Keratinocyte (primary cell): ENCODE measurements at regions not wholly inside any gene's neighbourhood (a gene's known extent, or its start where the extent isn't known, plus 50 kb on each side); places are given as distances from the start of the nearest gene placed in this dataset.

Experiments
- DNase-seq: peaks from one replicate; pipeline ENCODE4 v3.0.0-alpha.2; 2011; ENCODE audit warnings: low read depth, missing footprints, low spot score
- FAIRE-seq: peaks from 2 replicates; lab custom pipeline; 2011; peaks lifted over from hg19 to GRCh38; lab: Jason Lieb, UNC
- H2AFZ ChIP-seq: 2 replicates; pipeline ENCODE4 v1.6.0; 2012; ENCODE audit warnings: low read length, control low read depth, inconsistent platforms; ENCODE audit not compliant: control insufficient read depth
- H3K27ac ChIP-seq: 2 replicates; pipeline ENCODE4 v1.5.1; 2011; ENCODE audit warnings: low read length; ENCODE audit not compliant: control insufficient read depth, insufficient read depth
- H3K27me3 ChIP-seq: 3 replicates; pipeline ENCODE4 v1.6.0; 2011; ENCODE audit warnings: low read length; ENCODE audit not compliant: control insufficient read depth, insufficient read depth; ENCODE audit errors: extremely low read depth
- H3K36me3 ChIP-seq, 2 experiments: 2 replicates in 1 of 2; 3 replicates in 1 of 2; pipeline ENCODE4 v1.5.1; 2011; ENCODE audit warnings: low read length in 2 of 2, mild to moderate bottlenecking in 1 of 2; ENCODE audit not compliant: control insufficient read depth in 2 of 2, insufficient read depth in 2 of 2; ENCODE audit errors: extremely low read depth in 1 of 2
- H3K4me1 ChIP-seq: 3 replicates; pipeline ENCODE4 v1.5.1; 2011; ENCODE audit warnings: low read length; ENCODE audit not compliant: control insufficient read depth, insufficient read depth; ENCODE audit errors: extremely low read depth
- H3K4me2 ChIP-seq: 3 replicates; pipeline ENCODE4 v1.6.0; 2011; ENCODE audit warnings: low read depth, low read length; ENCODE audit not compliant: control insufficient read depth, insufficient read depth; ENCODE audit errors: extremely low read depth
- H3K4me3 ChIP-seq, 3 experiments: fragments of 200-600 bp in 1 of 3; sonication (generic) in 1 of 3; 2 replicates in 2 of 3; 3 replicates in 1 of 3; pipeline ENCODE4 v1.5.1; 2011 to 2016; ENCODE audit warnings: low read length in 3 of 3, mild to moderate bottlenecking in 3 of 3, control low read depth in 2 of 3, inconsistent platforms in 1 of 3, low read depth in 1 of 3, mixed read lengths in 1 of 3, mixed run types in 1 of 3, moderate library complexity in 1 of 3; ENCODE audit not compliant: control insufficient read depth in 2 of 3, insufficient read depth in 2 of 3; ENCODE audit errors: extremely low read depth in 1 of 3
- H3K79me2 ChIP-seq: 2 replicates; pipeline ENCODE4 v1.6.0; 2012; ENCODE audit warnings: low read length; ENCODE audit not compliant: control insufficient read depth, insufficient read depth
- H3K9ac ChIP-seq: 3 replicates; pipeline ENCODE4 v1.6.0; 2011; ENCODE audit warnings: low read length; ENCODE audit not compliant: control insufficient read depth, insufficient read depth; ENCODE audit errors: extremely low read depth
- H3K9me1 ChIP-seq: 3 replicates; pipeline ENCODE4 v1.6.0; 2011; ENCODE audit warnings: low read length; ENCODE audit not compliant: control insufficient read depth, insufficient read depth; ENCODE audit errors: extremely low read depth
- H3K9me3 ChIP-seq: 2 replicates; pipeline ENCODE4 v1.5.1; 2012; ENCODE audit warnings: low read depth, low read length; ENCODE audit not compliant: control insufficient read depth
- H4K20me1 ChIP-seq: 3 replicates; pipeline ENCODE4 v1.6.0; 2011; ENCODE audit warnings: low read length; ENCODE audit not compliant: control insufficient read depth, insufficient read depth; ENCODE audit errors: extremely low read depth
- EZH2 ChIP-seq: IDR thresholded peaks from one replicate; pipeline ENCODE4 v1.6.1; 2012; ENCODE audit warnings: inconsistent platforms, mild to moderate bottlenecking, low read length, moderate library complexity
- dilution Hi-C: fragments of 300-500 bp; cut with MboI; formaldehyde crosslinking; loops from one replicate; pipeline ENCODE4 v1.7.0; 2020; ENCODE audit warnings: low sequenced_read_pairs; ENCODE audit not compliant: extremely low pct_ligation_motif_present
- TF ChIP-seq, protein P1 (sequence below), 3 experiments: IDR thresholded peaks in 1 of 3; conservative IDR thresholded peaks in 1 of 3; optimal IDR thresholded peaks in 1 of 3; 2 replicates in 2 of 3; 3 replicates in 1 of 3; pipeline versions ENCODE3 to v1.5.1; 2011; ENCODE audit warnings: low read length in 3 of 3, mild to moderate bottlenecking in 3 of 3, moderate library complexity in 2 of 3, control low read depth in 1 of 3, inconsistent platforms in 1 of 3; ENCODE audit not compliant: insufficient read depth in 2 of 3; ENCODE audit errors: extremely low read depth in 1 of 3

DNA sequence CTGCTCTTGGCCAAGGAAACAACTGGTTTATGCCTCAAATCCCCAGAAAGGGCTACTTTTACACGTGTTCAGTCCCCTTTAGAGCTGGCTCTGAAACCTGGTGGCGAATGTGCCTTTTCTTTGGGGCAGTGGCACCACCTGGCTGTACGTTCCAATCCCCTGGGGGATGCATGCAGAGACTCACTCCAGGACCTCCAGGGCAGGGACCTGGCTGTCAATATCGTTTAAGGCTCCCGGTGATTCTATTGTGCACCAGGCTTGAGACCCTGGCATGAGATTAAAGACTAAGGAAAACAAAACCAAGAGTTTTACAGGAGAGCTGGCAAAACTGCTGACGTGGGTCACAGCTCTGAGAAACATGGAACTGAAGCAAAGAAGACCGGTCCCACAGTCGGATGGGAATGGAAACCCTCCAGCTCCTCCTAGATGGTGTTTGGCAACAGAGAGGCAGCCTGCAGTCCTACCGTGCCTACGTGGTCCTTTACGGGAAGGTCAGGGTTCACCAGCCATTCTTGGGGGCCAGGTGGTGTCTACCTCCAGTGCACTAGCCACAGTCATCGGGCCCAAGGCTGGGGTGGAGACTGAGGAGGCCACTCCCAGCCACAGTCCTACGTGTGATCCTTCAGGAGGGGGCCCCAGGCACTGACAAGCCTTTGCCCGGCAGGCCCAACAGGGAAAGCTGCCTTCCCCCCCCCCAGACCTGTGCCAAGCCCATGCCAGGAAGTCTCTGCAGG is 203.3 kb upstream of the CST7 start:
- dilution Hi-C loops = no loop called here
- Histone ChIP-seq H3K79me2 (no peaks in the 10 kb centered on the region), H3K9me3 (no peaks in the 10 kb centered on the region), H2AFZ (peak overlapping the region; percentile 52), H4K20me1 (no peaks in the 10 kb centered on the region), H3K9ac (no peak overlapping the region), H3K4me3 (no peak overlapping the region), H3K36me3 (no peaks in the 10 kb centered on the region), H3K27ac (no peak overlapping the region), H3K9me1 (no peaks in the 10 kb centered on the region), H3K4me1 (peaks cover 9% of the 10 kb centered on the region), H3K27me3 (peaks cover 8% of the 10 kb centered on the region), H3K4me2 (peak overlapping the region; percentile 52)
- DNase-seq (no peak), FAIRE-seq (no peak)
- TF ChIP-seq EZH2 = no peak
- TF ChIP-seq, protein P1, sequence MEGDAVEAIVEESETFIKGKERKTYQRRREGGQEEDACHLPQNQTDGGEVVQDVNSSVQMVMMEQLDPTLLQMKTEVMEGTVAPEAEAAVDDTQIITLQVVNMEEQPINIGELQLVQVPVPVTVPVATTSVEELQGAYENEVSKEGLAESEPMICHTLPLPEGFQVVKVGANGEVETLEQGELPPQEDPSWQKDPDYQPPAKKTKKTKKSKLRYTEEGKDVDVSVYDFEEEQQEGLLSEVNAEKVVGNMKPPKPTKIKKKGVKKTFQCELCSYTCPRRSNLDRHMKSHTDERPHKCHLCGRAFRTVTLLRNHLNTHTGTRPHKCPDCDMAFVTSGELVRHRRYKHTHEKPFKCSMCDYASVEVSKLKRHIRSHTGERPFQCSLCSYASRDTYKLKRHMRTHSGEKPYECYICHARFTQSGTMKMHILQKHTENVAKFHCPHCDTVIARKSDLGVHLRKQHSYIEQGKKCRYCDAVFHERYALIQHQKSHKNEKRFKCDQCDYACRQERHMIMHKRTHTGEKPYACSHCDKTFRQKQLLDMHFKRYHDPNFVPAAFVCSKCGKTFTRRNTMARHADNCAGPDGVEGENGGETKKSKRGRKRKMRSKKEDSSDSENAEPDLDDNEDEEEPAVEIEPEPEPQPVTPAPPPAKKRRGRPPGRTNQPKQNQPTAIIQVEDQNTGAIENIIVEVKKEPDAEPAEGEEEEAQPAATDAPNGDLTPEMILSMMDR (optimal IDR thresholded peaks at IDR 0.05 in 1 of 3, IDR thresholded peaks at IDR 0.05 in 1 of 3, conservative IDR thresholded peaks at IDR 0.05 in 1 of 3; ENCODE audit: extremely low read depth in 1 of 3, insufficient read depth in 2 of 3, low read length in 3 of 3) = no peak

DNA sequence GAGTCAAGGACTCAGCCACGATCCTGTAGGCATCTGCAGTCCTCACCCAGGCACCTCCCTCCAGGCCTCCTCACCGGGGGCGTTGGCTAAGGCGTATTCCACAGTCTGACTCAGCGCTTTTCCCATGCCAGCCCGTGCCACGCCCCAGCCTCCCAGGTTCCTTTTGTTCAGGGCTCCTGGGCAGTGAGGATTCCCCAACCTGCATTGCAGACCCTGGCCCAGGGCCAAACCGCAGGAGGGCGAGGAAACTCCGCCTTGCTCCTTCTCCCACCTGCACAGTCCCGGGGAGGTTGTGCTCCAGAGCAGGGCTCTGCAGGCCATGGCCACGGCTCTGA is 202.8 kb upstream of the CST7 start:
- H3K27ac ChIP-seq = no peak overlapping the region
- dilution Hi-C loops = no loop called here
- peak overlapping the region; percentile 52 for H2AFZ ChIP-seq
- H3K4me2 ChIP-seq = peak overlapping the region; percentile 52
- peaks cover 8% of the 10 kb centered on the region for H3K27me3 ChIP-seq
- no peaks in the 10 kb centered on the region for H3K36me3 ChIP-seq
- H3K9me3 ChIP-seq = no peaks in the 10 kb centered on the region
- TF ChIP-seq, protein P1 (optimal IDR thresholded peaks at IDR 0.05 in 1 of 3, IDR thresholded peaks at IDR 0.05 in 1 of 3, conservative IDR thresholded peaks at IDR 0.05 in 1 of 3; ENCODE audit: extremely low read depth in 1 of 3, insufficient read depth in 2 of 3, low read length in 3 of 3) = no peak
- TF ChIP-seq EZH2 = no peak
- H3K4me3 ChIP-seq = no peak overlapping the region
- H4K20me1 ChIP-seq = no peaks in the 10 kb centered on the region
- FAIRE-seq (peak; percentile 87), DNase-seq (peak; percentile 73)
- no peak overlapping the region for H3K9ac ChIP-seq
- H3K9me1 ChIP-seq = no peaks in the 10 kb centered on the region
- peaks cover 9% of the 10 kb centered on the region for H3K4me1 ChIP-seq
- no peaks in the 10 kb centered on the region for H3K79me2 ChIP-seq
